T-cell (primary cell): ENCODE measurements at regions not wholly inside any gene's neighbourhood (a gene's known extent, or its start where the extent isn't known, plus 50 kb on each side); places are given as distances from the start of the nearest gene placed in this dataset.

Experiments used
- ATAC-seq, 4 experiments: fragments of 200-7000 bp in 3 of 4; fragments of 150-1000 bp in 1 of 4; cut with Tn5 transposase; replicated peaks in 1 of 4; 1 replicate in 3 of 4; 2 replicates in 1 of 4; pipeline ENCODE4 v1.10.0; 2021; ENCODE audit warnings: moderate library complexity in 3 of 4, mild to moderate bottlenecking in 2 of 4, moderate number of reproducible peaks in 1 of 4
- CTCF ChIA-PET, 2 donors: fragments of 300-600 bp; sonication (Branson Sonifier 250); formaldehyde crosslinking; loops; one replicate each; lab custom pipeline; 2022; ENCODE audit warnings: antibody characterized with exemption in 2 of 2; lab: Charles Lee
- POLR2A ChIA-PET, 2 donors: fragments of 300-600 bp; sonication (Branson Sonifier 250); formaldehyde crosslinking; loops; one replicate each; lab custom pipeline; 2022; ENCODE audit warnings: antibody characterized with exemption in 2 of 2; lab: Charles Lee
- DNase-seq, 35 experiments: peaks; one replicate each; pipeline versions ENCODE4 v3.0.0 to v3.0.0-alpha.2; 2013 to 2023
- H3K27ac ChIP-seq: one replicate; pipeline ENCODE4 v1.5.1; 2013; ENCODE audit warnings: low read length
- H3K27me3 ChIP-seq, 2 experiments: replicated peaks in 1 of 2; 1 replicate in 1 of 2; 2 replicates in 1 of 2; pipeline versions ENCODE4 v1.6.1 to v1.7.0; 2013; ENCODE audit warnings: low read length in 1 of 2, mixed read lengths in 1 of 2; ENCODE audit not compliant: control insufficient read depth in 2 of 2, insufficient read depth in 2 of 2; ENCODE audit errors: extremely low read depth in 1 of 2
- H3K36me3 ChIP-seq, 2 donors: 1 replicate in 1 of 2; 2 replicates in 1 of 2; pipeline versions ENCODE4 v1.6.1 to v1.7.0; 2013; ENCODE audit warnings: low read length in 1 of 2; ENCODE audit not compliant: control insufficient read depth in 2 of 2, insufficient read depth in 1 of 2; ENCODE audit errors: extremely low read depth in 1 of 2
- H3K4me1 ChIP-seq, 2 experiments: 1 replicate in 1 of 2; 2 replicates in 1 of 2; pipeline versions ENCODE4 v1.6.1 to v1.7.0; 2013; ENCODE audit warnings: low read length in 2 of 2, mixed read lengths in 1 of 2; ENCODE audit not compliant: insufficient read depth in 2 of 2, control insufficient read depth in 1 of 2; ENCODE audit errors: extremely low read depth in 1 of 2
- H3K4me3 ChIP-seq, 2 donors: 1 replicate in 1 of 2; 2 replicates in 1 of 2; pipeline versions ENCODE4 v1.5.1 to v1.7.0; 2013; ENCODE audit warnings: mild to moderate bottlenecking in 2 of 2, low read length in 1 of 2, moderate library complexity in 1 of 2; ENCODE audit not compliant: control insufficient read depth in 1 of 2; ENCODE audit errors: extremely low read depth in 1 of 2
- H3K9me3 ChIP-seq: 2 replicates; pipeline ENCODE4 v1.7.0; 2013
- H3K27ac Mint-ChIP-seq, 2 donors: one replicate each; pipeline ENCODE4 v1.8.0; 2020 to 2021; ENCODE audit warnings: mild to moderate bottlenecking in 2 of 2, mixed read lengths in 2 of 2
- H3K27me3 Mint-ChIP-seq, 2 donors: one replicate each; pipeline ENCODE4 v1.8.0; 2021 to 2022; ENCODE audit warnings: mixed read lengths in 2 of 2
- H3K36me3 Mint-ChIP-seq: one replicate; pipeline ENCODE4 v1.8.0; 2021; ENCODE audit warnings: mixed read lengths
- H3K4me1 Mint-ChIP-seq, 3 donors: one replicate each; pipeline ENCODE4 v1.8.0; 2020 to 2022; ENCODE audit warnings: mixed read lengths in 3 of 3, mild to moderate bottlenecking in 1 of 3
- H3K4me3 Mint-ChIP-seq, 3 donors: one replicate each; pipeline ENCODE4 v1.8.0; 2020 to 2022; ENCODE audit warnings: mild to moderate bottlenecking in 3 of 3, mixed read lengths in 3 of 3, moderate library complexity in 3 of 3
- H3K9me3 Mint-ChIP-seq, 3 donors: one replicate each; pipeline ENCODE4 v1.8.0; 2020 to 2022; ENCODE audit warnings: mixed read lengths in 3 of 3
- WGBS: methylation state at CpG from one replicate; pipeline ENCODE4 v1.1.5; 2013; ENCODE audit warnings: missing lambda C conversion rate; ENCODE audit not compliant: insufficient coverage; 5-methylcytosine and 5-hydroxymethylcytosine counted together

GRCh38 chr13:66117563-66117962 is 1112.6 kb downstream of the PCDH9 start:
- Mint-ChIP-seq H3K9me3 (peaks cover 5 to 8% (median 6%) of the 10 kb centered on the region in 3 donors), H3K27ac (no peak overlapping the region), H3K4me3 (no peak overlapping the region), H3K36me3 (no peaks in the 10 kb centered on the region), H3K27me3 (no peaks in the 10 kb centered on the region), H3K4me1 (no peaks in the 10 kb centered on the region)
- H3K36me3 ChIP-seq, result no peaks in the 10 kb centered on the region
- H3K27me3 ChIP-seq, result no peaks in the 10 kb centered on the region
- no peak overlapping the region for H3K27ac ChIP-seq
- H3K9me3 ChIP-seq, result no peaks in the 10 kb centered on the region
- no peak overlapping the region for H3K4me3 ChIP-seq
- 70% methylated on average over 2 of the region's 4 CpGs for WGBS
- no peaks in the 10 kb centered on the region for H3K4me1 ChIP-seq
- ATAC-seq, result no peak
- no peak for DNase-seq
- POLR2A ChIA-PET, result no interaction called here
- CTCF ChIA-PET, result no interaction called here

- Mint-ChIP-seq H3K4me1 (no peaks in the 10 kb centered on the region), H3K27me3 (no peaks in the 10 kb centered on the region), H3K4me3 (no peak overlapping the region), H3K9me3 (peaks cover 0 to 9% (median 5%) of the 10 kb centered on the region in 3 donors), H3K27ac (no peak overlapping the region), H3K36me3 (no peaks in the 10 kb centered on the region)
- H3K36me3 ChIP-seq, result no peaks in the 10 kb centered on the region
- H3K27ac ChIP-seq, result no peak overlapping the region
- ATAC-seq (no peak), DNase-seq (no peak)
- ChIA-PET CTCF (no interaction called here), POLR2A (no interaction called here)
- H3K4me3 ChIP-seq, result no peak overlapping the region
- no peaks in the 10 kb centered on the region for H3K9me3 ChIP-seq
- H3K4me1 ChIP-seq, result no peaks in the 10 kb centered on the region
- WGBS, result no CpG with 5 or more reads among the region's 5 CpGs
- no peaks in the 10 kb centered on the region for H3K27me3 ChIP-seq
Observed at GRCh38 chr13:66113882-66114526, 1116.1 kb downstream of the PCDH9 start.

GRCh38 chr13:66111628-66112027 is 1118.5 kb downstream of the PCDH9 start:
- no peaks in the 10 kb centered on the region for H3K27me3 Mint-ChIP-seq
- Histone ChIP-seq H3K27ac (no peak overlapping the region), H3K9me3 (no peaks in the 10 kb centered on the region), H3K36me3 (no peaks in the 10 kb centered on the region), H3K4me3 (no peak overlapping the region), H3K4me1 (no peaks in the 10 kb centered on the region), H3K27me3 (no peaks in the 10 kb centered on the region)
- no peaks in the 10 kb centered on the region for H3K4me1 Mint-ChIP-seq
- H3K9me3 Mint-ChIP-seq, result peaks cover 0 to 13% (median 9%) of the 10 kb centered on the region in 3 donors
- H3K36me3 Mint-ChIP-seq, result no peaks in the 10 kb centered on the region
- CTCF ChIA-PET, result no interaction called here
- ATAC-seq (no peak), DNase-seq (no peak)
- H3K27ac Mint-ChIP-seq, result no peak overlapping the region
- no peak overlapping the region for H3K4me3 Mint-ChIP-seq
- POLR2A ChIA-PET, result no interaction called here

GRCh38 chr13:66106246-66106645 is 1123.9 kb downstream of the PCDH9 start:
- DNase-seq, result no peak
- no peaks in the 10 kb centered on the region for H3K4me1 ChIP-seq
- no peak overlapping the region for H3K27ac Mint-ChIP-seq
- H3K4me3 Mint-ChIP-seq, result no peak overlapping the region
- H3K27me3 Mint-ChIP-seq, result no peaks in the 10 kb centered on the region
- POLR2A ChIA-PET, result no interaction called here
- H3K4me1 Mint-ChIP-seq, result no peaks in the 10 kb centered on the region
- CTCF ChIA-PET, result no interaction called here
- WGBS, result no CpG with 5 or more reads among the region's 2 CpGs
- no peak overlapping the region for H3K4me3 ChIP-seq
- ATAC-seq, result no peak
- H3K27ac ChIP-seq, result no peak overlapping the region
- no peaks in the 10 kb centered on the region for H3K36me3 ChIP-seq
- no peaks in the 10 kb centered on the region for H3K27me3 ChIP-seq
- H3K9me3 Mint-ChIP-seq, result peaks cover 0 to 7% (median 1%) of the 10 kb centered on the region in 3 donors
- no peaks in the 10 kb centered on the region for H3K9me3 ChIP-seq
- H3K36me3 Mint-ChIP-seq, result no peaks in the 10 kb centered on the region

- Histone ChIP-seq H3K36me3 (no peaks in the 10 kb centered on the region), H3K27me3 (no peaks in the 10 kb centered on the region), H3K4me3 (no peak overlapping the region), H3K4me1 (no peaks in the 10 kb centered on the region), H3K27ac (no peak overlapping the region), H3K9me3 (no peaks in the 10 kb centered on the region)
- CTCF ChIA-PET, result no interaction called here
- Mint-ChIP-seq H3K9me3 (peaks cover 3 to 9% (median 4%) of the 10 kb centered on the region in 3 donors), H3K4me1 (no peaks in the 10 kb centered on the region), H3K4me3 (no peak overlapping the region), H3K27ac (no peak overlapping the region), H3K36me3 (no peaks in the 10 kb centered on the region), H3K27me3 (no peaks in the 10 kb centered on the region)
- no peak for ATAC-seq
- POLR2A ChIA-PET, result no interaction called here
- no peak for DNase-seq
- no CpG with 5 or more reads among the region's 3 CpGs for WGBS
Observed at GRCh38 chr13:66102864-66103263, 1127.3 kb downstream of the PCDH9 start.

- Mint-ChIP-seq H3K4me3 (no peak overlapping the region), H3K9me3 (peaks cover 4 to 16% (median 6%) of the 10 kb centered on the region in 3 donors)
- WGBS, result 94% methylated on average over 3 of the region's 10 CpGs
Observed at GRCh38 chr13:66099825-66100224, 1130.3 kb downstream of the PCDH9 start.

More at GRCh38 chr13:66099825-66100224, 1130.3 kb downstream of the PCDH9 start:
- Histone ChIP-seq H3K27ac (no peak overlapping the region), H3K36me3 (no peaks in the 10 kb centered on the region), H3K27me3 (no peaks in the 10 kb centered on the region), H3K4me3 (no peak overlapping the region), H3K9me3 (no peaks in the 10 kb centered on the region), H3K4me1 (no peaks in the 10 kb centered on the region)
- no peak for ATAC-seq
- Mint-ChIP-seq H3K27me3 (no peaks in the 10 kb centered on the region), H3K4me1 (no peaks in the 10 kb centered on the region), H3K27ac (no peak overlapping the region), H3K36me3 (no peaks in the 10 kb centered on the region)
- ChIA-PET POLR2A (interaction anchor here in 1 of 2 donors (0.6 kb wide), 1 partner anchor 98 kb away, joined by 3 read pairs; no protein-coding TSS in a partner anchor), CTCF (no interaction called here)
- no peak for DNase-seq
